Activated CD4-positive, alpha-beta T cell treated with anti-CD3 and anti-CD28 coated beads, Interleukin-2, amount 10 ng/mL, durations not matched to agents 24 days and 14 days (primary cell): ENCODE measurements at regions not wholly inside any gene's neighbourhood (a gene's known extent, or its start where the extent isn't known, plus 50 kb on each side); places are given as distances from the start of the nearest gene placed in this dataset.
"Not testable (repeated sequence)": the region's sequence is repeated elsewhere in the genome, so short reads cannot be mapped to it uniquely, and the experiment has no call there.

Experiments
- DNase-seq: peaks from one replicate; pipeline ENCODE4 v3.0.0; 2022
- H3K27ac Mint-ChIP-seq: one replicate; pipeline ENCODE4 v1.8.0; 2022; ENCODE audit warnings: mild to moderate bottlenecking, mixed read lengths
- H3K27me3 Mint-ChIP-seq: one replicate; pipeline ENCODE4 v1.8.0; 2022; ENCODE audit warnings: mixed read lengths
- H3K36me3 Mint-ChIP-seq: one replicate; pipeline ENCODE4 v1.8.0; 2022; ENCODE audit warnings: low read depth, mild to moderate bottlenecking, mixed read lengths
- H3K4me1 Mint-ChIP-seq: one replicate; pipeline ENCODE4 v1.8.0; 2021; ENCODE audit warnings: mixed read lengths
- H3K4me3 Mint-ChIP-seq: one replicate; pipeline ENCODE4 v1.8.0; 2022; ENCODE audit warnings: mild to moderate bottlenecking, moderate library complexity, mixed read lengths
- H3K9me3 Mint-ChIP-seq: one replicate; pipeline ENCODE4 v1.8.0; 2021; ENCODE audit warnings: mixed read lengths
- intact Hi-C: fragments of 100-400 bp; cut with micrococcal nuclease; formaldehyde crosslinking; loops from one replicate; pipeline ENCODE4 v1.15.1; 2023

DNA sequence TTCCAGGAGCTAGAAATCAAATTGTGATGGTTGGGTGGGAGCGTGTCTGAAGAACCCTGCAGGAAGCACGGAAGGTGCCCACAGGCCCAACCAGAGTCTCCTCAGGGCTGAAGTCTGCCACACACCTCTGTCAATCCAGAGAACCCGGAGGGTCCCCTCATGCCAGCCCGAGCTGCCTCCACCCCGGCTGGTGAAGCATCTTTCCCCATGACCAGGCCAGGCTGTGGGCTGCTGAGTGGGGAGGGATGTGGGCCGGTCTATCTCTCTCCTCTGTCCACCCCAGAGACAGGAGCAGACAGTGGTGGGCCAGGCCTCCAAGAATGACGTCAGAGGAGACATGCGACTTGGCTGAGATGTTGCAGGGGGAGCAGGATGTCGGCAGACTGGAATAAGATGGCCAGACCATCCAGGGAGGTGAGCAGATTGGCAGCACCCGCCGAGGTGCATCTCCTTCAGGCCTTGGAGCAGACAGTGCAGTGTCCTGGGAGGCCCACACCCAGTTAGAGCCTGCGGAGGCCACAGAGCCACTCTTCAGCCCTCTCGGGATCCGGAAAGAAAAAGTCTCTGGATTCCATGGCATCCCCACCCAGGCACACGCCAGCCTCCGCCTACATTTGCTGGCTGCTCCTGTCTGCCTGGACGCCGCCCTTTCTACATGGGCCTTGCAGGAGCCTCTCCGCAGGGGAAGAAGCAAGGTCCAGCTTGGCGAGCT lies 1524.9 kb downstream of the BRD1 start:
- H3K27ac Mint-ChIP-seq: no peak overlapping the region
- H3K4me1 Mint-ChIP-seq: no peaks in the 10 kb centered on the region
- no peak for DNase-seq
- H3K36me3 Mint-ChIP-seq: no peaks in the 10 kb centered on the region
- no peak overlapping the region for H3K4me3 Mint-ChIP-seq
- intact Hi-C loops: no loop called here
- no peaks in the 10 kb centered on the region for H3K9me3 Mint-ChIP-seq
- no peaks in the 10 kb centered on the region for H3K27me3 Mint-ChIP-seq

DNA sequence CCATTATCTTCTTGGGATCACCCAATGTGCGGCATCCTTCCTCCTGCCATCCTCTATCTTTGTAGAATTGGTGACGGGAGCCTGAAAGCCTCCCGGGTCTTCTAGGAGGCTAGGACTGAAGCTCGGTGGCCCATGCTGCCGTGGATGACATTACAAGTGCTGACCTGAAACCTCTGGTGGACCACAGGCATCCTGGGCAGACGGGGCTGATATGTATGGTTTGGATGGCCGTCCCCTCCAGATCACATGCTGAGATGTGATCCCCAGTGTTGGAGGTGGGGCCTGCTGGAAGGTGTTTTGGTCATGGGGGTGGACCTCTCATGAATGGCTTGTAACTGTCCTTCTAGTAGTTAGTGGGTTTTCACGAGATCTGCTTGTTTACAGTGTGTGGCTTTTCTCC lies 1525.8 kb downstream of the BRD1 start:
- no peaks in the 10 kb centered on the region for H3K4me1 Mint-ChIP-seq
- no peaks in the 10 kb centered on the region for H3K36me3 Mint-ChIP-seq
- H3K27me3 Mint-ChIP-seq: no peaks in the 10 kb centered on the region
- H3K4me3 Mint-ChIP-seq: no peak overlapping the region
- H3K9me3 Mint-ChIP-seq: no peaks in the 10 kb centered on the region
- intact Hi-C loops: no loop called here
- H3K27ac Mint-ChIP-seq: no peak overlapping the region
- no peak for DNase-seq

- Mint-ChIP-seq H3K4me1 (no peaks in the 10 kb centered on the region), H3K4me3 (no peak overlapping the region), H3K36me3 (no peaks in the 10 kb centered on the region), H3K27ac (no peak overlapping the region), H3K27me3 (no peaks in the 10 kb centered on the region), H3K9me3 (no peaks in the 10 kb centered on the region)
- DNase-seq: no peak
- intact Hi-C loops: no loop called here
Measured at GRCh38 chr22:48301421-48301820, 1526.3 kb downstream of the BRD1 start.

GRCh38 chr22:48300877-48301276 lies 1526.8 kb downstream of the BRD1 start:
- Mint-ChIP-seq H3K27me3 (no peaks in the 10 kb centered on the region), H3K9me3 (no peaks in the 10 kb centered on the region), H3K4me3 (no peak overlapping the region), H3K4me1 (no peaks in the 10 kb centered on the region), H3K27ac (no peak overlapping the region), H3K36me3 (no peaks in the 10 kb centered on the region)
- no peak for DNase-seq
- intact Hi-C loops: no loop called here

- H3K27me3 Mint-ChIP-seq: no peaks in the 10 kb centered on the region
- intact Hi-C loops: no loop called here
- peak; percentile 41 for DNase-seq
- no peak overlapping the region for H3K4me3 Mint-ChIP-seq
- H3K27ac Mint-ChIP-seq: no peak overlapping the region
- no peaks in the 10 kb centered on the region for H3K4me1 Mint-ChIP-seq
- no peaks in the 10 kb centered on the region for H3K9me3 Mint-ChIP-seq
- no peaks in the 10 kb centered on the region for H3K36me3 Mint-ChIP-seq
Measured at GRCh38 chr22:48299801-48300200, 1527.9 kb downstream of the BRD1 start.

GRCh38 chr22:48299124-48299523 lies 1528.5 kb downstream of the BRD1 start:
- no peaks in the 10 kb centered on the region for H3K36me3 Mint-ChIP-seq
- H3K9me3 Mint-ChIP-seq: no peaks in the 10 kb centered on the region
- intact Hi-C loops: no loop called here
- no peaks in the 10 kb centered on the region for H3K4me1 Mint-ChIP-seq
- no peak overlapping the region for H3K4me3 Mint-ChIP-seq
- no peaks in the 10 kb centered on the region for H3K27me3 Mint-ChIP-seq
- no peak for DNase-seq
- H3K27ac Mint-ChIP-seq: no peak overlapping the region

GRCh38 chr22:48297296-48297695 lies 1530.4 kb downstream of the BRD1 start:
- no peak overlapping the region for H3K27ac Mint-ChIP-seq
- no peaks in the 10 kb centered on the region for H3K36me3 Mint-ChIP-seq
- H3K4me1 Mint-ChIP-seq: no peaks in the 10 kb centered on the region
- DNase-seq: no peak
- no peaks in the 10 kb centered on the region for H3K27me3 Mint-ChIP-seq
- H3K9me3 Mint-ChIP-seq: peaks cover 5% of the 10 kb centered on the region
- no peak overlapping the region for H3K4me3 Mint-ChIP-seq
- intact Hi-C loops: no loop called here

DNA sequence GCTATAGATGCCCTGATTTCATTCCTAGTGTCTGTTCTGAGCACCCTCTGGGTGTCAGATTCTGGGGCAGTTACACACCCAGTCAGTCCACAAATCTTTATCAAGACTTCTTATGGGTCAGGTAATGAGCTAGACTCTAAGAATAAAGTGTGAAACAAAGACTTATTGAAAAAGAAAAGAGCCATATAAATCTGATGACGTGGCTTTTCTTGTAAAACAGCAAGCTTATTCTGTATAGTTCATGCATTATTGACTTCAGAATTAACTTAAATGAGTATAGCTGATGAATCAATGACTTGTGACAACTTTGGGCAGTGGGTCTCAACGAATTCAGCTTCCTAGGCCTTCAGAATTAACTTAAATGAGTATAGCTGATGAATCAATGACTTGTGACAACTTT lies 1527.5 kb downstream of the TBC1D22A start:
- H3K27me3 Mint-ChIP-seq, H3K36me3 Mint-ChIP-seq, H3K4me1 Mint-ChIP-seq, intact Hi-C loops, H3K4me3 Mint-ChIP-seq, H3K9me3 Mint-ChIP-seq, H3K27ac Mint-ChIP-seq, DNase-seq: not testable (repeated sequence)

DNA sequence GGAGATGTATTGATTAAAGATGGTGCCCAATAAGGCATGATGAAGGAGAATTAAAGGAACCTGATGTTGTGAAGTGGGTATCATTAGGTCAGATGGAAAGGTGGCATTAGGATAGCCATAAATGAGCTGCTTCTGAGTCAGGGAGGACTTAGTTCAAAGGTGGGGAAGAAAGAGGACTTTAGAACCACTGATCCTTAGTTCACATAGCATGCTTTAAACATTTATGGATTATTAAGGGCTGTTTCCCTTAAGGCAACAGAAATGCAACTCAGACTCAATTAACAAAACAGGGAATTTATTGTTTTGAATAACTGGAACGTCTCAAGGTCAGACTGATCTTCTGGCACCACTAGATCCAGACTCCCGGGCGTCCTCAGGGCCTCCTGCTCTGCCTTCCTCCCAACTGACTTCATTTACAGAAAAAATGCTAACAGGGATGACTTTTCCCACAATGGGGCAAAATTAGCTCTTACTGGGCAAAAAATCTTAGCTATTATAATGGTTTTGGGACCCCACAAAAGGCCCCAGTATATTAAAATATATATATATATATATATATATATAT lies 1526.0 kb downstream of the TBC1D22A start:
- no peak for DNase-seq
- H3K36me3 Mint-ChIP-seq: no peaks in the 10 kb centered on the region
- H3K27ac Mint-ChIP-seq: no peak overlapping the region
- H3K27me3 Mint-ChIP-seq: no peaks in the 10 kb centered on the region
- H3K4me3 Mint-ChIP-seq: no peak overlapping the region
- no peaks in the 10 kb centered on the region for H3K4me1 Mint-ChIP-seq
- peaks cover under 1% of the 10 kb centered on the region for H3K9me3 Mint-ChIP-seq
- intact Hi-C loops: no loop called here

DNA sequence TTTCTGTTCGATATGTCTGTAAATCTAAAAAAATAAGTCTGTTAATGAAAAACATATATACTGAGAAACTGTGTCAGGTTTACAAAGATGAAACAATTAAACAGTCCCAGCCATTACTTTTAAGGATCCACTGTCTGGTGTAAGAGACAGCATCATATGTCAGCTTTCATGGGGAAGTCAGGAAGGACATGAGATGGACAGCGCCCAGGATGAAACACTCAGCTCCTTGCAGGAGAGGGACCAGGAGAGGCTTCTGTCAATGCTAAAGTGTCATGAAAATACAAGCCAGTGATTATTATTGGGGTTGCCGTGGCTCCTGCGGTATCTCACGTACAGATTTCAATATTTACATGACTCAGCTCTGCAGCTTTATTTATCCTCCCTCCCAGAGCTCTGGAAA lies 1524.6 kb downstream of the TBC1D22A start:
- no peak for DNase-seq
- Mint-ChIP-seq H3K9me3 (no peaks in the 10 kb centered on the region), H3K4me1 (no peaks in the 10 kb centered on the region), H3K4me3 (no peak overlapping the region), H3K27me3 (no peaks in the 10 kb centered on the region), H3K27ac (no peak overlapping the region), H3K36me3 (no peaks in the 10 kb centered on the region)
- intact Hi-C loops: no loop called here

DNA sequence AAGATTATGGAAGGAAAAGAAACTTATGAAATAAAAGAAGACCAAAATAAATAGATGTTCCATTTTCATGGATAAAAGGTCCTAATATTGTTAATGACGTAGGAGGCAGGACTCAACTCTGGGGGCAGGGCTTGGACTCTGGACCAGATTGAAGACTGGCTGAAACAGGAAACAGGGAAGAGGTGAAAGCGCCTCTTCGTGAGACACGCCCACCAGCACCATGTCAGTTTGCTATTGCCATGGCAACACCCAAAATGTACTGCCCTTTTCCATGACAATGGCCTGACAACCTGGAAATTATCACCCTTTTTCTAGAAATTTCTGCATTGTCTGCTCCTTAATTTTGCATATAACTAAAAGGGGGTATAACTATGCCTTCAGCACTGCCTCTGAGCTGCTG lies 1522.2 kb downstream of the TBC1D22A start:
- H3K36me3 Mint-ChIP-seq: no peaks in the 10 kb centered on the region

GRCh38 chr22:48282804-48283203 lies 1520.4 kb downstream of the TBC1D22A start:
- no peak for DNase-seq
- Mint-ChIP-seq H3K4me3 (no peak overlapping the region), H3K4me1 (no peaks in the 10 kb centered on the region), H3K9me3 (no peaks in the 10 kb centered on the region), H3K27ac (no peak overlapping the region), H3K36me3 (no peaks in the 10 kb centered on the region), H3K27me3 (peaks cover 3% of the 10 kb centered on the region)
- intact Hi-C loops: no loop called here

More for the DNA sequence above, 1522.2 kb downstream of the TBC1D22A start:
- Mint-ChIP-seq H3K9me3 (no peaks in the 10 kb centered on the region), H3K4me3 (no peak overlapping the region), H3K27me3 (peaks cover 3% of the 10 kb centered on the region), H3K27ac (no peak overlapping the region), H3K4me1 (no peaks in the 10 kb centered on the region)
- no peak for DNase-seq
- intact Hi-C loops: no loop called here

- H3K36me3 Mint-ChIP-seq: no peaks in the 10 kb centered on the region
- H3K4me1 Mint-ChIP-seq: no peaks in the 10 kb centered on the region
Measured at GRCh38 chr22:48279461-48279756, 1517.0 kb downstream of the TBC1D22A start.

GRCh38 chr22:48278620-48279460 lies 1516.4 kb downstream of the TBC1D22A start:
- Mint-ChIP-seq H3K4me3 (no peak overlapping the region), H3K27me3 (peaks cover 3% of the 10 kb centered on the region), H3K4me1 (no peaks in the 10 kb centered on the region), H3K9me3 (no peaks in the 10 kb centered on the region), H3K36me3 (no peaks in the 10 kb centered on the region), H3K27ac (no peak overlapping the region)
- intact Hi-C loops: no loop called here
- DNase-seq: no peak

More at GRCh38 chr22:48279461-48279756, 1517.0 kb downstream of the TBC1D22A start:
- intact Hi-C loops: no loop called here
- DNase-seq: no peak
- H3K9me3 Mint-ChIP-seq: no peaks in the 10 kb centered on the region
- H3K4me3 Mint-ChIP-seq: no peak overlapping the region
- peaks cover 3% of the 10 kb centered on the region for H3K27me3 Mint-ChIP-seq
- H3K27ac Mint-ChIP-seq: no peak overlapping the region
